ENCODE measurements at regions not wholly inside any gene's neighbourhood (a gene's known extent, or its start where the extent isn't known, plus 50 kb on each side); places are given as distances from the start of the nearest gene placed in this dataset.

GRCh38 chr5:148910216-148910615, 83.8 kb downstream of the ADRB2 start:
- TF ChIP-seq SIRT6 (IDR thresholded peaks at IDR 0.05; ENCODE audit: low read length) (no peak), POLR2A (IDR thresholded peaks at IDR 0.05; ENCODE audit: control extremely low read depth in 1 of 2, low read depth in 2 of 2, low read length in 2 of 2) (no peak), RAD21 (IDR thresholded peaks at IDR 0.05 in 1 of 2, conservative IDR thresholded peaks at IDR 0.05 in 1 of 2; ENCODE audit: low read depth in 2 of 2, low read length in 2 of 2) (no peak), YY1 (IDR thresholded peaks at IDR 0.05; ENCODE audit: low read depth, low read length) (no peak), TAF1 (IDR thresholded peaks at IDR 0.05; ENCODE audit: low read depth, low read length) (no peak), EZH2 (IDR thresholded peaks at IDR 0.05; ENCODE audit: low read depth, low read length, severe bottlenecking) (no peak), CTCF (IDR thresholded peaks at IDR 0.05; ENCODE audit: control extremely low read depth in 1 of 3, insufficient read depth in 1 of 3, low read depth in 1 of 3, low read length in 3 of 3) (no peak), SP2 (IDR thresholded peaks at IDR 0.05; ENCODE audit: low read length) (no peak), MAX (IDR thresholded peaks at IDR 0.05) (no peak), GABPA (IDR thresholded peaks at IDR 0.05; ENCODE audit: borderline replicate concordance, insufficient read depth, low read length) (no peak)

Measured in H1 (cell line).